HS-27A (cell line): ENCODE measurements at regions not wholly inside any gene's neighbourhood (a gene's known extent, or its start where the extent isn't known, plus 50 kb on each side); places are given as distances from the start of the nearest gene placed in this dataset.

ENCODE experiments used
- DNase-seq: peaks from one replicate; pipeline ENCODE4 v3.0.0-alpha.2; 2012; ENCODE audit warnings: low read depth, missing footprints

DNA sequence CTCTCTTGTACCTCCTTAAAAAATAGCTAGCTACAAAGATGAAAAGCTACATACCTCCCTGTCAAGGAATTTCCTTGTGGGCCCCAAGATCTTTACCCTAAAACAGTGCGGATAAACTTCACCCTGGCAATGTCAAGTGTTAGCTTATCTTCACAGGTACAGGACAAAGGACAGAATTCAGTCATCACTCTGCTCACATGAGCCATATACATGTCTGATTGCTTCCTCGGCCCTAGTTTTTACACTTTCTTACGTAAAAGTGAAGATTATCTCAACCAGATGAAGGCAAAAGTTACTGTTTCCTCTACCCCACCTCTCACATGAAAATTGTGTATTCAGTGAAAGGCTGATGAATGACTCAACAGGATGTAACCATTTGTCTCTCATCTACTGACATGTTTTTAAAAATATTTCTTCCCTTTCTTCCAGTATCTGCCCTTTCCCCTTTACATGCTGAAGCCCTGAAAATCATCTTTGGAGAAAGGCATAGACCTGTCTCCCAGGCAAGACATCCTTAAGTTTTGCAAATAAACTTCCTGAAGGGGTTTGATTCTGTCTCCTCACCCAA is 890.1 kb downstream of the GALC start:
- no peak for DNase-seq

DNA sequence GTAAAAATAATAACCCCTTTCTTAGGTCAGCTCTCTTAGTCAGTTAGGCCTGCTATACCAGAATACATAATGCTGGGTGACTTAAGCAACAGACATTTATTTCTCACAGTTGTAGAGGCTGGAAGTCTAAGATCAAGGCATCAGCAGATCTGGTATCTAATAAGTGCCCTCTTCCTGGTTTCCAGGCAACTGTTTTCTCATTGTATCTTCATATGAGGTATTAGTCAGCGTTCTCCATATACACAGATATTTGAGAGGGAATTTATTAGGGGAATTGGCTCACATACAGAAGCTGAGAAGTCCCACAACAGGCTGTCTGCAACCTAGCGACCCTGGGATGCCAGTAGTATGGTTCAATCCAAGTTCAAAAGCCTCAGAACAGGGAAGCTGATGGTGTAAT is 896.0 kb downstream of the GALC start:
- no peak for DNase-seq

DNA sequence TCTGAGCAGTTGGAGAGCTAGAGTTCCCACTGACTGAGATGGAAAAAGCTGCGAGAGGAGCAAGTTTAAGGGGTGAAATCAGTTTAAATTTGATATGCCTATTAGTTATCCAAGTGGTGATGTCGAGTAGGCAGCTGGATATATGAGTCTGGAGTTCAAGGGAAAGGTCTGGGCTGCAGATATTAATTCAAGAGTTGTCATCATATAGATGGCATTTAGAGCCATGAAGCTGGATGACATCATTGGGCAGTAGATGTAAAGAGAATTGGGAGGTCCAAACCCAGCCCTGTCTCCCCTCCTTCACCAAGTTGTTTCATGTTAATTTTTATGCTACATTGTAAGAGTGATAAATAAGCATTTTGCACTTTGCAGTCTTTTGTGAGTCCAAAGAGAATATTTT is 898.1 kb downstream of the GALC start:
- DNase-seq = no peak

- no peak for DNase-seq
These were observed 904.4 kb downstream of the GALC start for GRCh38 chr14:87088588-87088987.

GRCh38 chr14:87087881-87088280 is 905.1 kb downstream of the GALC start:
- DNase-seq = no peak

DNA sequence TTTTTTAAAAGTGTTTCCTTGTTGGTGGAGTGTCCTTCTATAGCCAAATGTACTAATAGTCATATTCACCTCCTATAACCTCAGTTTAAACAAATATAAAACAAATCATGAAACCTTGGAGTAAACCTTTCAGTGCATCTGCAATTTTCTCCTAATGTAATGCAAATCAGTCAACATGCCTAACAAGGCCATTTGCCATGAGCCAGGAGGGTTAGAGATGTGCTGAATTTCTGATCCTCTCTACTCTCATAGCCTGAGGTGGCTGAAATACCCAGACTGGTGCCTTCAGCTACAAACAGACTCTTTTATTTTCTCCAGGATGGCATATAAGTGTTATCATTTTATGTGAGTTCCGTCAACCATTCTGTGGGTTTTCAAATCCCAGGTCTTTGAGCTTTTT is 908.1 kb downstream of the GALC start:
- DNase-seq = no peak

GRCh38 chr14:87082917-87083316 is 910.1 kb downstream of the GALC start:
- DNase-seq = no peak

DNA sequence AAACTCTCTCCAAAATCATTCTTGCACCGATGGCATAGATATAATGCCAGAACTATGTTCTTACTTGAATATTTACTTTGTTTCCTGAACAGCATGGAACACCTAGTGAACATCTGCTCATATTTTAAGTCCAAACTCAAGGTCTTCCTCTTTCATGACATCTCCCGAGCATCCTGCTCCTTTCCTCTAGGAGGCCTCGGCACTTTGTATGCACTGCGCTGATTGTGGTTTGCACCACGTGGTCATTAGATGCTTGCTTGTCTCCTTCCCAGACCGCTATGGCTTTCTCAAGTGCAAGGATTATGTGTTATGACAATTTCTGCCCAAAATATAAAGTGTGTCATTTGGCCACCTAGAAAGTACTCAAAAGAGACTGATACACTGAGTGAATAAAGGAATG is 912.0 kb downstream of the GALC start:
- no peak for DNase-seq

- DNase-seq = no peak
These were observed 912.8 kb downstream of the GALC start for GRCh38 chr14:87080146-87080545.

- no peak for DNase-seq
These were observed 913.6 kb downstream of the GALC start for GRCh38 chr14:87079416-87079815.

- no peak for DNase-seq
These were observed 916.1 kb downstream of the GALC start for GRCh38 chr14:87076922-87077321.

DNA sequence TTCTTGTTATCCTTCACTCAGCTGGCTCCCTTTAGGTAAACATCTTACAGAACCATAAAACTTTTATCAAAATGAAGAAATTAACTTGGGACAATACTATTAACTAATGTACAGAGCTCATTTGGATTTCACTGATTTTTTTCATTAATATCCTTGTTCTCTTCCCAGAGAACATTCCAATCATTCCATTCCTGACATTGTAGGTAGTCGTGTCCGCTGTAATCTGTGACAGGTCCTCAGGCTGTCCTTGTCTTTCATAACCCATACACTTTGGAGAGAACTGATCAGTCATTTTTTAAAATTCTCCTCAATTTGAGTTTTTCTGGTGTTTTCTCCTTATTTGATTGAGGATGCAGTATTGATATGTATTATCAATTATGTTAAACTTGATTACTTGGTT is 916.8 kb downstream of the GALC start:
- DNase-seq = no peak

- no peak for DNase-seq
These were observed 919.0 kb downstream of the GALC start for GRCh38 chr14:87073880-87074570.

GRCh38 chr14:87067591-87067990 is 925.4 kb downstream of the GALC start:
- no peak for DNase-seq

GRCh38 chr14:87067061-87067460 is 925.9 kb downstream of the GALC start:
- no peak for DNase-seq

- no peak for DNase-seq
These were observed 926.7 kb downstream of the GALC start for GRCh38 chr14:87066221-87066817.

DNA sequence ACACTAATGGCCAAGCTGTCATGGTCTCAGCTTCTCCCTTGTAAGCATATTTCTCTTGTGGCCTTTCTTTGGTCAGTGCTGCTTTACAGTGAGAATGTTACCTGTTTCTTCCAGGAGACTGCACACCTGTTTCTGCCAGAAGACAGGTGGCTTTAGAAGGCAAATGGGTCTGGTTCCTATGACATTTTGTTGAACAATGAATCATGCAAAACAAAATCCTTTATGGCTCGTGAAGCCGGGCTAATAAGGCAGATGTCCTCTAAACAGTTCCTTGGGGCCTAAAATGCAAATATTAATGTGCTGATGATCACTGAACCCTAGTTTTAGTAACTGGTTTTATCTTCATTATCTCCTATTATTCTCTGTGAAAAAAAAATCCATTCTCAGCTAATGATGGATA is 927.6 kb downstream of the GALC start:
- DNase-seq = no peak

DNA sequence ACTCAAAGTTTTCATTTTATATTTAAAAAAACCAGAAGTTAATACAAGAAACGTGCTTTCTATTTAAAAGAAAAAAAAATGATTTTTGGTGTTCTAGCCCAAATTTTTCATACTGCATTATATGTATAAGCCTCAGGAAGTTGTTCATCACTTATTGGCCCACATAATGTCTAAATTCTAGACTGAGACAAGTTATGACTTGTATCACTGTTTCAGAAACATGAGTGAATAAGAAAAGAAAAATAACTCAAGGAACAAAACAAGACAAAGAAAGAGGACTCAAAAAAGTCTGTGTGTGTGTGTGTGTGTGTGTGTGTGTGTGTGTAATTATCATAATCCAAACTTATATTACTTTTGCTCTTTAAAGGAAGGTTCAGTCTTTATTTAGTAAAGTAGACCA is 929.8 kb downstream of the GALC start:
- DNase-seq = no peak

DNA sequence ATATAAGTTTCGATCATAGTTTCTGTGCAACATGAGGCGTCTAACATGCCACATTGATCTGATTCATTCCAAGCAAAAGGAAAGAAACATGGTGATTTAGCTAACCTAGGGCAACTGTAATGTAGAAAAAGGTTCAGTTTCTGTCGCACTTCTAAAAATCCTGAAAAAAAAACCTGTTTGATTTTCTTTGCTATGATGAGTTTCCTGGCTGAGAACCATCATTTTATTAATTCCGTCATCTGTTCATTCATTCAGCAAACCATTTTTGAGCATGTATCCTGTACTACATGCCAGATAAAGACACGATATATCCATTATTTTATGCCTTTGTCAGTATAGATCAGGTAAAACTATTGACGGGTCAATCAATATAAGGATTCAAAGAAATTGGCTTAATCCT is 932.6 kb downstream of the GALC start:
- no peak for DNase-seq

- DNase-seq = no peak
These were observed 933.7 kb downstream of the GALC start for GRCh38 chr14:87059060-87059839.

DNA sequence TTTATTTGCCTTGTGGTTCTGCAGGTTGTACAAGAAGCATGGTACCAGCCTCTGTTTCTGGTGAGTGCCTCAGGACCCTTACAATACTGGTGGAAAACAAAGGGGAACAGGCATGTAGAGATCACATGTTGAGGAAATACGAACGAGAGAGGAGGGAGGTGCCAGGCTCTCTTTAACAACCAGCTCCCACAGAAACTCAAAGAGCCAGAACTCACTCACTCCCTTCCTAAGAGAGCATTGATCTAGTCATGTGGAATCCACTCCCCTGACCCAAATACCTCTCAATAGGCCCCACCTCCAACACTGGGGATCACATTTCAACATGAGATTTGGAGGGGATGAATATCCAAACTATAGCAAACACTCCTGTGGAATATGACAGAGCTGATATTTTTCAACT is 938.0 kb downstream of the GALC start:
- no peak for DNase-seq

DNA sequence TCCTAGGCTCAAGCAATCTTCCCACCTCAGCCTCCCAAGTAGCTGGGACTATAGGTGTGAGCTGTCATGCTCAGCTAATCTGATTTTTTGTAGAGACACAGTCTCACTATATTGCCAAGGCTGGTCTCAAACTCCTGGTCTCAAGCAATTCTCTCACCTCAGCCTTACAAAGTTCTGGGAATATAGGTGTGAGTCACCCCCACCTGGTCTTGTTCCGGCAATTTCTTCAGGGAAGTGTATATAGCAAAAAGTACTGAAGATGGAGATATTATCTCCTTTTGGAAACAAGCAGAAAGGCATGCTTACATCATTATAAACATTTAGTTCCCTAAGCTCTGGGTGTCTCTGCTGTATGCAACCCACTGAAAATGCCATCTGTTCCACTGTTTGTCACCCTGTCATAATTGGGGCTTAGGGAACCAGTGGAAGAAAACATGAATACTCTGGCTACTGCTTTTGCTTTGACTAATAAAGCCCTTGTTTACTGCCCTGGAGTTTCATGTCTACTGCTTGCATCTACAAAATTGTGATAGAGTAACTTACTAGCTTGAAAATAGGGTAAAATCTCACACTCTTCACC is 940.2 kb downstream of the GALC start:
- DNase-seq = no peak

DNA sequence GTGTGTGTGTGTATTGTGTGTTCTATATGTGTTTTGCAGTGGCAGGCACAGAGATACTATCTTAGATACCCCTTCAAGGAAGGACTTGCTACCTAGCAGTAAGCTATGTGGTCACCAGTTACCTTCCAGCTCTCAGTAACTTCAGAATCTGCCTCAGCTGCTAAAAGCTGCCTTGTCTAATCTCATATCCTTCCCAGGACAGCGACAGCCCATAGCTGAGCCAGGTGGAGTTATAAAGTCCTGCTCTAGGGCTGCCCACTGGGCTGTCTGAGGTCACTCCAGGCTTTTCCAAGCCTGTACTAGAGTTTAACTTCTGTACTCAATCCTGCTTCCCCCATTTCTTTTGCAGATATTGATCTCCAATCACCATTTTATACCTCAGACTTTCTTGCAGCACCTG is 942.6 kb downstream of the GALC start:
- no peak for DNase-seq
